ENCODE measurements at regions not wholly inside any gene's neighbourhood (a gene's known extent, or its start where the extent isn't known, plus 50 kb on each side); places are given as distances from the start of the nearest gene placed in this dataset.

GRCh38 chr2:188909036-188909435 is 65.1 kb upstream of the COL3A1 start:
- H3K27ac ChIP-seq, result no peak overlapping the region
- TF ChIP-seq CTCF (conservative IDR thresholded peaks at IDR 0.05) (no peak), ZFX (IDR thresholded peaks at IDR 0.05) (no peak)

- TF ChIP-seq CTCF (conservative IDR thresholded peaks at IDR 0.05), result no peak
- TF ChIP-seq ZFX (IDR thresholded peaks at IDR 0.05), result no peak
These were observed 57.4 kb upstream of the COL3A1 start for GRCh38 chr2:188916736-188917135.

GRCh38 chr2:188917632-188918031 is 56.5 kb upstream of the COL3A1 start:
- H3K27ac ChIP-seq, result no peak overlapping the region
- TF ChIP-seq ZFX (IDR thresholded peaks at IDR 0.05) (no peak), CTCF (conservative IDR thresholded peaks at IDR 0.05) (no peak)

More at GRCh38 chr2:188916736-188917135, 57.4 kb upstream of the COL3A1 start:
- H3K27ac ChIP-seq, result no peak overlapping the region

GRCh38 chr2:188919824-188920223 is 54.3 kb upstream of the COL3A1 start:
- no peak for TF ChIP-seq ZFX (IDR thresholded peaks at IDR 0.05)
- no peak for TF ChIP-seq CTCF (conservative IDR thresholded peaks at IDR 0.05)
- H3K27ac ChIP-seq, result no peak overlapping the region

GRCh38 chr2:188922191-188922590 is 52.0 kb upstream of the COL3A1 start:
- TF ChIP-seq ZFX (IDR thresholded peaks at IDR 0.05) (no peak), CTCF (conservative IDR thresholded peaks at IDR 0.05) (no peak)

More at GRCh38 chr2:188922191-188922590, 52.0 kb upstream of the COL3A1 start:
- H3K27ac ChIP-seq, result no peak overlapping the region

Measured in C4-2B (cell line).